Large intestine (tissue), 3 donors: ENCODE measurements at regions not wholly inside any gene's neighbourhood (a gene's known extent, or its start where the extent isn't known, plus 50 kb on each side); places are given as distances from the start of the nearest gene placed in this dataset.
A peak's percentile ranks its signal among the peaks of the same experiment; 100 is the strongest.

ENCODE experiments used
- DNase-seq, 2 donors: peaks; one replicate each; pipeline versions ENCODE4 v3.0.0 to v3.0.0-alpha.2; 2013
- H3K27ac ChIP-seq: one replicate; pipeline ENCODE4 v1.5.1; 2013; ENCODE audit warnings: low read length
- H3K27me3 ChIP-seq: 2 replicates; pipeline ENCODE4 v1.6.1; 2013; ENCODE audit warnings: low read length; ENCODE audit not compliant: control insufficient read depth, insufficient read depth
- H3K36me3 ChIP-seq: 2 replicates; pipeline ENCODE4 v1.6.1; 2013; ENCODE audit warnings: low read length; ENCODE audit not compliant: control insufficient read depth, insufficient read depth
- H3K4me1 ChIP-seq: one replicate; pipeline ENCODE4 v1.6.1; 2013; ENCODE audit warnings: low read length; ENCODE audit not compliant: control insufficient read depth, insufficient read depth
- H3K4me3 ChIP-seq: one replicate; pipeline ENCODE4 v1.5.1; 2013; ENCODE audit warnings: low read length
- H3K9me3 ChIP-seq: one replicate; pipeline ENCODE4 v1.6.1; 2013; ENCODE audit warnings: mild to moderate bottlenecking, low read depth, low read length, moderate library complexity; ENCODE audit not compliant: control insufficient read depth
- WGBS: methylation state at CpG from one replicate; pipeline ENCODE4 v1.1.5; 2013; ENCODE audit warnings: low lambda C conversion rate; ENCODE audit not compliant: insufficient coverage; 5-methylcytosine and 5-hydroxymethylcytosine counted together

DNA sequence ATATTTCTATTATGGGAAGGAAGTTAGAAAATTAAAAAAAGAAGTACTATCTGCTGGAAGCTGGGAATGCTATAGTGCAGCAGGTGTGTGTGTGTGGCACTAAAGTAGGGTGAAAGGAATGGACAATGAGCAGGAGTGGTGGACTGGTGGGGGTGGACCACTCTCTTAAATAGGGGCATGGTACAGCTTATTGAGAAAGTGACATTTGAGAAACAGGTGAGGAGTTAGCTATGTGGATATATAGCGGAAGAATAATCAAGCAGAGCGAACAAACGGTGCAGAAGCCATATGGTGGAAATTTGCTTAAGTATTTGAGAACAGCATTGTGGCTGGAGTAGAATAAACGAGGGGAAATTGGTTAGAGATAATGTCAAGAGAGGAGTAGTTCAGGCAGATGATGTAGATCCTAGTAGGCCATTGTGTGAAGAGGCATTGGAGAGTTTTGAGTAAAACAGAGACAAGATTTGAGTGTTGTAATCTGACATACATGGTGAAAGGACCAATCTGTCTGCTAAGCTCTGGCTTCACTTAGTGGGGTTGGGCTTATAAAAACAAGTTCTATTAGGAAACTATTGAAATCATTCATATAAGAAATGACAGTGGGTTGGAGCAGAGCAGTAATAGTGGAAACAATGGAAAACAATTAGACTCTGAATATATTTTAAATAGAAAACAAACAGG, 149.2 kb upstream of the SYT10 start:
- DNase-seq, result peak in 1 of 2 donors; percentile 3
- no peaks in the 10 kb centered on the region for H3K27me3 ChIP-seq
- H3K36me3 ChIP-seq, result no peaks in the 10 kb centered on the region
- no peak overlapping the region for H3K4me3 ChIP-seq
- H3K9me3 ChIP-seq, result no peaks in the 10 kb centered on the region
- H3K27ac ChIP-seq, result no peak overlapping the region
- WGBS, result 82% methylated on average over 4 of the region's 4 CpGs
- no peaks in the 10 kb centered on the region for H3K4me1 ChIP-seq

DNA sequence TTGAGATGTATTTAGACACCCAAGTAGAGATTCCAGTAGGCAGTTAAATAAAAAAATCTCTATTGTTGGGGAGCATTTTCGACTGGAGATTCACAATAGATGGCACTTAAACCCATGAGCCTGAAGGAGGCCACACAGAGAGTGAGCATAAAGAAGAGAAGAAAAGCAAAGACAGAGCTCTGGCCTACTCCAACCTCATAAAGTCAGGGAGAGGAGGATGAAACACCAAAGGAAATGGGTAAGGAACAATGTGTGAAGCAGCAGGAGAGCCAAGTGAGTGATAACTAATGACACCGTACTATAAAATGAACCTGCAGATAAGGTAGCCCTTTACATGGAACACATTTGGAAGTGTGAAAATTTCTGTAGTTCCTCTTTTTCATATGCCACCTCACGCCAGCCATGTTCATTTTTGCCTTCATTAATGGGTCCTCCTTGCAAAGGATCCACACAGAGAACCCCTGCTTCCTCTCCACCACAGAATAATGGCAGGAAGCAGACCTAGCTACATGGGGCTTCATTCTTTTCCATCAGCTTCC, 150.0 kb upstream of the SYT10 start:
- Histone ChIP-seq H3K36me3 (no peaks in the 10 kb centered on the region), H3K27me3 (no peaks in the 10 kb centered on the region), H3K4me3 (no peak overlapping the region), H3K9me3 (no peaks in the 10 kb centered on the region), H3K27ac (no peak overlapping the region), H3K4me1 (no peaks in the 10 kb centered on the region)
- 77% methylated on average over 2 of the region's 3 CpGs for WGBS
- no peak for DNase-seq

DNA sequence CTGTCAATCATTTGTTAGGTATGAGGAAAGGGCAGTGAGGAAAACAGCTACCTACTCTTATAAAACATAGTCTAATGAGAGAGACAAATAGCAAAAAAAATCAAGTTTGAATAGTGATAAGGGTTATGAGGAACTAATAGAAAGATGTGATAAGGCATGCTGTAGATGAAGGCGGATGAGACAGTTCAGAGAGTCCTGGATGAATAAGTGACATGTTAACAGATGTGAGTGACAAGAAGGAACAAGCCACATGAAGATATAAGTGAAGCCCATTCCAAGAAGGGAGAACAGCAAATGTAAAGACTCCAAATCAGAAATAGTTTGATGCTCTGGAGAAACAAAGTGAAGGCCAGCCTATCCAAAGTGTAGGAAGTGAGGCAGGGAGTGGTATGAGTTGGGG, 154.1 kb upstream of the SYT10 start:
- Histone ChIP-seq H3K27ac (no peak overlapping the region), H3K9me3 (no peaks in the 10 kb centered on the region), H3K4me3 (no peak overlapping the region), H3K27me3 (no peaks in the 10 kb centered on the region), H3K4me1 (no peaks in the 10 kb centered on the region), H3K36me3 (no peaks in the 10 kb centered on the region)
- 71% methylated on average over 1 of the region's 1 CpG for WGBS
- DNase-seq, result no peak

DNA sequence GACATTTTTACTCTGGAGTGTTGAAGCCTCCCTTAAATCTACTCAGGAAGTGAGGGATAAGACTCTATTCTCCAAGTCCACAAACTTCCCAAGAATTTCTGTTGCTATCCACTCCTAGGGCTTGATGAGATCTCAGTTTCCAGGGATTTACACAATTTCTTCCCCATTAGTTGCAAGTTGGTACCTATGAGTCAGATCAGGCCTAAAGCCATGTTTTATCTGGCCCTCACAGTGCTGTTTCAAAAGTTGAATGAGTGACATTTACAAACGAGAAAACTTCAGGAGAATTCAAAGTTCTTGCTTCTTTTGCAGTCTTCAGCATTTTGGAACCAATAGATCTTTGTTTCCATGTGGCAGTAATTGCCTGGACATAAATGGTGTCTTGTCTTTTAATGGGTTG, 156.4 kb upstream of the SYT10 start:
- Histone ChIP-seq H3K27ac (no peak overlapping the region), H3K4me1 (no peaks in the 10 kb centered on the region), H3K27me3 (no peaks in the 10 kb centered on the region), H3K36me3 (no peaks in the 10 kb centered on the region), H3K4me3 (no peak overlapping the region), H3K9me3 (no peaks in the 10 kb centered on the region)
- 20% methylated on average over 1 of the region's 1 CpG for WGBS
- no peak for DNase-seq

DNA sequence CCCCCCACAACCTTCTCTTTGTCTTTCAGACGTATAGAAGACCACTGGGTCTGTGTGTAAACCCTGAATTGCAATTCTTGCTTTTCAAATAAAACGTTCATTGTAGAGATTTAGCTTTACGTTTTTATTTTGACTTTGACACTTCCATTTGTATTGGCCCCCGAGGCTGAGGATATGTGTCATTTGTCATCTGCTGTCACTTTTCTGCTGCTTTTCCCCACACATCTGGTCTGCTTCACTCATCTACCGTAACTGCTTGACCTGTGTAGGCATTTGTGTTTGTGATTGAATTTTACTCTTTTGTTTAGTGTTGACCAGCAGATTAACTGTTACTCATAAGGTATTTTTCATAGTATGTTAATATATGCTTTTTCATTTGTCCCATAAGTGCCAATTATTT, 157.2 kb upstream of the SYT10 start:
- 82% methylated on average over 3 of the region's 5 CpGs for WGBS
- H3K4me1 ChIP-seq, result no peaks in the 10 kb centered on the region

DNA sequence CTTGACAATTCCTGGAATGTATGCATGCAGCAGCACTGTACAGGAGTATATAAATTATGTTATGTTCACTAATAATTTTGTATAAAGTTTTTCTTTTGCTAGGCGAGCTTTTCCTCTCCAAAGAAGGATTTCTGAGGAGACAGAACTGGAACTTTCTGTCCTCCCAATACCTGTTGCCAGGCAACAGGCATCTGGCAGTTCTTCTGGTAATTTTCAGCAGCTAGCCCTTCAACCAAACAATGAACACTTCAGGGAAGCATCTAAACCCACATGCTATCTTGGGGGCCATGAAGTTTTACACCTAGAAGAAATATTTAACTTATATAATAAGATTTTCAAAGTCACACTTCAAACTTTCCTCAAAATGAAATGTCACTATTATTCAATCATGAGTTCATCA, 162.9 kb upstream of the SYT10 start:
- no CpG with 5 or more reads among the region's 1 CpG for WGBS
- no peaks in the 10 kb centered on the region for H3K27me3 ChIP-seq
- H3K4me3 ChIP-seq, result no peak overlapping the region
- no peaks in the 10 kb centered on the region for H3K36me3 ChIP-seq
- DNase-seq, result no peak
- H3K27ac ChIP-seq, result no peak overlapping the region
- H3K4me1 ChIP-seq, result no peaks in the 10 kb centered on the region
- no peaks in the 10 kb centered on the region for H3K9me3 ChIP-seq

More for the DNA sequence above, 157.2 kb upstream of the SYT10 start:
- no peaks in the 10 kb centered on the region for H3K36me3 ChIP-seq
- no peaks in the 10 kb centered on the region for H3K27me3 ChIP-seq
- no peak overlapping the region for H3K4me3 ChIP-seq
- H3K9me3 ChIP-seq, result no peaks in the 10 kb centered on the region
- no peak overlapping the region for H3K27ac ChIP-seq
- DNase-seq, result no peak

DNA sequence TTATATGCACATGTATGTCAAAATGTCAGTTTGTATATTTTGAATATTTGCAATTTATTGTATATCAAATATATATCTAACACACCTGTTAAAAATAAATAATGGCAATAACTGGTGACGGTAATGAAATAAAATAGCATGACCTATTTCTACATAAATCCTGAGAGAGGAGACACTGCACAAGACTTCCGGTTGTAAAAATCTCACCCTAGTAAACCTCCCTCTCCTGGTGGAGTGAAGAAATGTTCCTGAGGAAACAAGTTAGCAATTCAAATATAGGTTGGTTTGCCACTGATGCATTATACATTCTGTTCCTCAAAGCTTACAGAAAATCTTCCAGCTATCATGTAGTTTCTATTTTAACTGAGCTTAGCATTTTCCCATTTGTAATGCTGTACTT, 166.1 kb upstream of the SYT10 start:
- Histone ChIP-seq H3K27ac (no peak overlapping the region), H3K4me3 (no peak overlapping the region), H3K27me3 (no peaks in the 10 kb centered on the region), H3K4me1 (no peaks in the 10 kb centered on the region), H3K9me3 (no peaks in the 10 kb centered on the region), H3K36me3 (no peaks in the 10 kb centered on the region)
- 67% methylated on average over 1 of the region's 2 CpGs for WGBS
- no peak for DNase-seq

DNA sequence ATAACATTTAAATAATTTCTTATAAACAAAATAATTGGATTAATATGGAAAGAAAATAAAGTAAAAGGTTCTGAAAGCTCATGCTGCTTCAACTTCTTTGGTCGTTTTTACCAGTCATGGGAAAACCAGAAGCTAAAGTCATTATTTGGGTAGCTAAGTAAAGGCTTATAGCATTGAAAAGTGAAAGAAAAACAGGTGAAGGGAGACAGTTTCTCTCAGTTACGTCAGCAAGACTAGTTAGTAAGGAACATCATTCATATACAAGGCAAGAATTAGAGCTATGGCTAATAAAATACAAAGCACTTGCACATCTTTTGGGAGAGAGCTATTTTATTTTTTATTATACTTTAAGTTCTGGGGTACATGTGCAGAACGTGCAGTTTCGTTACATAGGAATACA, 170.3 kb upstream of the SYT10 start:
- Histone ChIP-seq H3K4me1 (no peaks in the 10 kb centered on the region), H3K9me3 (no peaks in the 10 kb centered on the region), H3K4me3 (no peak overlapping the region), H3K36me3 (no peaks in the 10 kb centered on the region), H3K27me3 (no peaks in the 10 kb centered on the region), H3K27ac (no peak overlapping the region)
- 88% methylated on average over 2 of the region's 4 CpGs for WGBS
- no peak for DNase-seq

DNA sequence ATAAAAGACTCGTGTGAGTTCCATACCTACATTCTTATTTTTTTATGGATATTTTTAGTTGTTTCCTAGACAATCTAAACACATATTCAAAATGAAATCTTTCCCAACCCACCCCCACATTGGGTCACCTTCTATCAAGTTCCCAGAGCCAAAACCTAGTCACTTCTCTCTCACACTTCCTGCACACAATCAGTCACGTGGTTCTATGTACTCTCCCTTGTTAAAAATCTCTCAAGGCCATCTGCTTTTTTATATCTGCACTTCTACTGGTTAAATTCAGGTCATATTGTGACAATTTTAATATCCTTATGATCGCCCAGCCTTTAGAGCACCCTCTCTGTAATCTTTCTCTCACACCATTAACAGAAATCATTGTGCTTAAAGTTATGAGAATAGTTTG, 175.0 kb upstream of the SYT10 start:
- Histone ChIP-seq H3K4me1 (no peaks in the 10 kb centered on the region), H3K36me3 (no peaks in the 10 kb centered on the region), H3K27ac (no peak overlapping the region), H3K9me3 (peaks cover 5% of the 10 kb centered on the region), H3K4me3 (no peak overlapping the region), H3K27me3 (no peaks in the 10 kb centered on the region)
- 83% methylated on average over 2 of the region's 3 CpGs for WGBS
- DNase-seq, result no peak

DNA sequence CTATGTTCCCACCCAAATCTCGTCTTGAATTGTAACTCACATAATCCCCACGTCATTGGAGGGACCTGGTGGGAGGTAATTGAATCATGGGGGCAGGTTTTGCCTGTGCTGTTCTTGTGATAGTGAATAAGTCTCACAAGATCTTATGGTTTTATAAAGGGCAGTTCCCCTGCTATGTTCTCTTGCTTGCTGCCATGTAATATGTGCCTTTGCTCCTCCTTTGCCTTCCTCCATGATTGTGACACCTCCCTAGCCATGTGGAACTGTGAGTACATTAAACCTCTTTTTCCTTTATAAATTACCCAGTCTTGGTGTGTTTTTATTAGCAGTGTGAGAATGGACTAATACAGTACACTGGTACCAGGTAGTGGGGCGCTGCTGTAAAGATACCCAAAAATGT, 177.6 kb upstream of the SYT10 start:
- no CpG with 5 or more reads among the region's 3 CpGs for WGBS

DNA sequence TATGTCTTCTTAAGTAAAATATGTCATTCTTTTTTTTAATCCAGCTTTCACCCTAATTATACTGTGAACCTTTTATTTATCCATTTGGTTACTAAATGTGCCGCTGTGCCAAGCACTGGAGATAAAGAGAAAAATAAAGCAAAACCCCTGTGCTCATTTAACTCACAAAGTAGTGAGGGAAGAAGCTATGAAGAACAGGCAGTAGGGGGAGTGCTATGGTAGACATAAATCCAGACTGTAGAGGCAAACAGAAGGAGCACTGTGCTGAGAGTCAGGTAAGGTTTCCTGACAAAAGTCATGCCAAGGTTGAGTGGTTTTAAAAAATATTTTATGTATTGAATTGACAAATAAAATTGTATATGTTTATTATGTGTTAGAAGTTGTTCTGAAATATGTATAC, 188.5 kb upstream of the SYT10 start:
- Histone ChIP-seq H3K27me3 (no peaks in the 10 kb centered on the region), H3K27ac (no peak overlapping the region), H3K36me3 (no peaks in the 10 kb centered on the region), H3K4me3 (no peak overlapping the region), H3K9me3 (no peaks in the 10 kb centered on the region), H3K4me1 (no peaks in the 10 kb centered on the region)
- DNase-seq, result no peak
- 100% methylated on average over 1 of the region's 1 CpG for WGBS

More for the DNA sequence above, 177.6 kb upstream of the SYT10 start:
- no peak overlapping the region for H3K4me3 ChIP-seq
- no peak overlapping the region for H3K27ac ChIP-seq
- H3K36me3 ChIP-seq, result no peaks in the 10 kb centered on the region
- H3K27me3 ChIP-seq, result no peaks in the 10 kb centered on the region
- H3K9me3 ChIP-seq, result peaks cover 5% of the 10 kb centered on the region
- no peaks in the 10 kb centered on the region for H3K4me1 ChIP-seq
- no peak for DNase-seq
